ENCODE measurements at regions not wholly inside any gene's neighbourhood (a gene's known extent, or its start where the extent isn't known, plus 50 kb on each side); places are given as distances from the start of the nearest gene placed in this dataset.

DNA sequence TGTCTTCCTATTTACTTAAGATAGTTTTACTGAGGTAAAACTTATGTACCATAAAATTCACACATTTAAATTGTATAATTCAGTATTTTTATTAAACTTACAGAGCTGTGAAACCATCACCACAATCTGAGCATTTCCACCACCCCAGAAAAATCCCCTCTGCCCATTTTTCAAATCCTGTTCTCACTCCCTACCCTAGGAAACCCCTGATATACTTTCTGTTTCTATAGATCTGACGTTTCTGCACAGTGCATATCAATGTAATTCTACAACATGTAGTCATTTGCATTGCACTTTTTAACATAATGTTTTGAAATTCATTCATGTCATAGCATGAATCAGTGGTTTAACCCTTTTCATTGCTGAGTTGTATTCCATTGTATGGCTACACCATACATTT is 96.7 kb upstream of the OPRM1 start:
- H3K4me2 ChIP-seq (ENCODE audit: insufficient read depth, insufficient read length, low read length): no peak overlapping the region
- no peak overlapping the region for H3K4me3 Mint-ChIP-seq
- H3K4ac ChIP-seq (ENCODE audit: low read depth, low read length): no peak overlapping the region
- no peak overlapping the region for H2AFZ ChIP-seq (ENCODE audit: low read length)
- no peaks in the 10 kb centered on the region for H4K20me1 ChIP-seq (ENCODE audit: control insufficient read depth, insufficient read depth, insufficient read length)
- no peak overlapping the region for H3K18ac ChIP-seq (ENCODE audit: insufficient read length, low read depth, low read length)
- H3K56ac ChIP-seq (ENCODE audit: insufficient read length, low read depth, low read length): no peak overlapping the region
- no peak overlapping the region for H4K5ac ChIP-seq (ENCODE audit: insufficient read length, low read depth, low read length)
- H3K79me1 ChIP-seq (ENCODE audit: insufficient read depth, low read depth, low read length, poor library complexity, severe bottlenecking): no peaks in the 10 kb centered on the region
- no peak overlapping the region for H4K8ac ChIP-seq (replicated peaks; ENCODE audit: insufficient read length, low read depth, low read length)
- no peak overlapping the region for H2BK15ac ChIP-seq (ENCODE audit: low read depth, low read length)
- no peak overlapping the region for H2BK120ac ChIP-seq (ENCODE audit: low read depth, low read length, poor library complexity, severe bottlenecking)
- H2BK5ac ChIP-seq (ENCODE audit: insufficient read length, low read length): no peak overlapping the region
- H3T11ph ChIP-seq (ENCODE audit: low read length): no peak overlapping the region
- no peak overlapping the region for H2BK20ac ChIP-seq (ENCODE audit: low read depth, low read length, poor library complexity, severe bottlenecking)
- H3K4me1 Mint-ChIP-seq: peaks cover 7 to 13% of the 10 kb centered on the region in 2 experiments
- no peak for DNase-seq
- H3K23me2 ChIP-seq (ENCODE audit: insufficient read length, low read depth, low read length, poor library complexity, severe bottlenecking): no peaks in the 10 kb centered on the region
- H3K79me2 ChIP-seq (ENCODE audit: insufficient read depth, low read length): no peaks in the 10 kb centered on the region
- H3K27me3 ChIP-seq (ENCODE audit: insufficient read depth, low read length): no peaks in the 10 kb centered on the region
- no peak overlapping the region for H3K9ac ChIP-seq (ENCODE audit: extremely low read depth, insufficient read length, low read length)
- no peak overlapping the region for H3K14ac ChIP-seq (ENCODE audit: insufficient read depth, low read length)
- peaks cover 0 to 6% of the 10 kb centered on the region in 2 experiments; a peak in 3 of 5 replicates for H3K9me3 Mint-ChIP-seq
- H2AK5ac ChIP-seq (ENCODE audit: insufficient read length, low read length): no peak overlapping the region
- no peaks in the 10 kb centered on the region for H3K27me3 Mint-ChIP-seq (ENCODE audit: low read depth)
- no peak overlapping the region for H3K23ac ChIP-seq (ENCODE audit: insufficient read length, low read depth, low read length)
- H3K36me3 Mint-ChIP-seq (ENCODE audit: insufficient read depth in 1 of 3, low read depth in 3 of 3): no peaks in the 10 kb centered on the region; a peak in 1 of 7 replicates
- no CpG with 5 or more reads among the region's 1 CpG for WGBS (ENCODE audit: extremely low coverage, insufficient read length, low lambda C conversion rate)
- no peak overlapping the region for H4K91ac ChIP-seq (ENCODE audit: insufficient read length, low read depth, low read length)
- H2BK12ac ChIP-seq (ENCODE audit: insufficient read length, low read depth, low read length): no peak overlapping the region
- no peak overlapping the region for H3K27ac Mint-ChIP-seq
- TF ChIP-seq, protein P1, sequence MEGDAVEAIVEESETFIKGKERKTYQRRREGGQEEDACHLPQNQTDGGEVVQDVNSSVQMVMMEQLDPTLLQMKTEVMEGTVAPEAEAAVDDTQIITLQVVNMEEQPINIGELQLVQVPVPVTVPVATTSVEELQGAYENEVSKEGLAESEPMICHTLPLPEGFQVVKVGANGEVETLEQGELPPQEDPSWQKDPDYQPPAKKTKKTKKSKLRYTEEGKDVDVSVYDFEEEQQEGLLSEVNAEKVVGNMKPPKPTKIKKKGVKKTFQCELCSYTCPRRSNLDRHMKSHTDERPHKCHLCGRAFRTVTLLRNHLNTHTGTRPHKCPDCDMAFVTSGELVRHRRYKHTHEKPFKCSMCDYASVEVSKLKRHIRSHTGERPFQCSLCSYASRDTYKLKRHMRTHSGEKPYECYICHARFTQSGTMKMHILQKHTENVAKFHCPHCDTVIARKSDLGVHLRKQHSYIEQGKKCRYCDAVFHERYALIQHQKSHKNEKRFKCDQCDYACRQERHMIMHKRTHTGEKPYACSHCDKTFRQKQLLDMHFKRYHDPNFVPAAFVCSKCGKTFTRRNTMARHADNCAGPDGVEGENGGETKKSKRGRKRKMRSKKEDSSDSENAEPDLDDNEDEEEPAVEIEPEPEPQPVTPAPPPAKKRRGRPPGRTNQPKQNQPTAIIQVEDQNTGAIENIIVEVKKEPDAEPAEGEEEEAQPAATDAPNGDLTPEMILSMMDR (conservative IDR thresholded peaks at IDR 0.05): no peak
- H3K9me3 ChIP-seq (ENCODE audit: control insufficient read depth, low read depth, low read length): no peaks in the 10 kb centered on the region
- peaks cover 4% of the 10 kb centered on the region; the same call in 1 of the 2 replicates for H3K4me1 ChIP-seq (ENCODE audit: insufficient read depth, low read length)
- H3K27ac ChIP-seq (ENCODE audit: insufficient read length, low read depth, low read length): no peak overlapping the region
